WTC11 (cell line): ENCODE measurements at regions not wholly inside any gene's neighbourhood (a gene's known extent, or its start where the extent isn't known, plus 50 kb on each side); places are given as distances from the start of the nearest gene placed in this dataset.

Experiments used
- ATAC-seq: fragments of 200-7000 bp; cut with Tn5 transposase; 2 replicates; pipeline ENCODE4 v1.10.0; 2021; ENCODE audit warnings: mild to moderate bottlenecking, moderate library complexity
- CTCF ChIA-PET: fragments of 300-600 bp; sonication (Branson Sonifier 250); formaldehyde crosslinking; loops from one replicate; lab custom pipeline; 2021; ENCODE audit warnings: antibody characterized with exemption; lab: Charles Lee
- POLR2A ChIA-PET: fragments of 350-600 bp; sonication (Branson Sonifier 250); formaldehyde crosslinking; loops from one replicate; lab custom pipeline; 2021; ENCODE audit warnings: antibody characterized with exemption; lab: Charles Lee
- DNase-seq: peaks from one replicate; pipeline ENCODE4 v3.0.0; 2021; ENCODE audit warnings: low spot score
- H3K27ac Mint-ChIP-seq: 2 replicates; pipeline ENCODE4 v1.8.0; 2021; ENCODE audit warnings: mixed read lengths
- H3K27me3 Mint-ChIP-seq: 2 replicates; pipeline ENCODE4 v1.8.0; 2021; ENCODE audit warnings: low read depth, mild to moderate bottlenecking, moderate library complexity, mixed read lengths
- H3K36me3 Mint-ChIP-seq: 2 replicates; pipeline ENCODE4 v1.8.0; 2021; ENCODE audit warnings: mixed read lengths
- H3K4me1 Mint-ChIP-seq: 2 replicates; pipeline ENCODE4 v1.8.0; 2022; ENCODE audit warnings: mixed read lengths
- H3K4me3 Mint-ChIP-seq: 2 replicates; pipeline ENCODE4 v1.8.0; 2021; ENCODE audit warnings: mild to moderate bottlenecking, moderate library complexity, mixed read lengths
- H3K9me3 Mint-ChIP-seq: 2 replicates; pipeline ENCODE4 v1.8.0; 2021; ENCODE audit warnings: mixed read lengths
- AFF4 ChIP-seq: sonication (generic); formaldehyde crosslinking; IDR thresholded peaks from 2 replicates; pipeline ENCODE4 v1.8.1; 2023; ENCODE audit warnings: mild to moderate bottlenecking, missing genetic modification reagents, borderline replicate concordance
- ATF2 ChIP-seq: sonication (generic); formaldehyde crosslinking; IDR thresholded peaks from 2 replicates; pipeline ENCODE4 v1.8.1; 2022; ENCODE audit warnings: low read depth, missing genetic modification reagents, borderline replicate concordance
- CTCF ChIP-seq: fragments of 200-600 bp; IDR thresholded peaks from 2 replicates; pipeline ENCODE4 v1.8.0; 2022; ENCODE audit warnings: antibody characterized with exemption
- E2F1 ChIP-seq: sonication (generic); formaldehyde crosslinking; IDR thresholded peaks from 2 replicates; pipeline ENCODE4 v1.8.0; 2022; ENCODE audit warnings: mild to moderate bottlenecking, missing genetic modification reagents
- E2F5 ChIP-seq: sonication (generic); formaldehyde crosslinking; IDR thresholded peaks from 2 replicates; pipeline ENCODE4 v1.8.1; 2022; ENCODE audit warnings: mild to moderate bottlenecking, moderate library complexity, missing genetic modification reagents
- FOXK1 ChIP-seq: sonication (generic); formaldehyde crosslinking; IDR thresholded peaks from 2 replicates; pipeline ENCODE4 v1.8.0; 2022; ENCODE audit warnings: mild to moderate bottlenecking, moderate library complexity, missing genetic modification reagents
- FOXP1 ChIP-seq: sonication (generic); formaldehyde crosslinking; IDR thresholded peaks from 2 replicates; pipeline ENCODE4 v1.8.0; 2022; ENCODE audit warnings: missing genetic modification reagents, mild to moderate bottlenecking, moderate library complexity, borderline replicate concordance
- NR3C1 ChIP-seq: sonication (generic); formaldehyde crosslinking; conservative IDR thresholded peaks from 2 replicates; pipeline ENCODE4 v1.8.1; 2023; ENCODE audit warnings: low read depth, mild to moderate bottlenecking, missing genetic modification reagents
- PRRX2 ChIP-seq: fragments of 250-450 bp; sonication (Bioruptor Pico); IDR thresholded peaks from 2 replicates; pipeline ENCODE4 v1.8.0; 2021; ENCODE audit warnings: mild to moderate bottlenecking
- SOX15 ChIP-seq: fragments of 250-450 bp; sonication (Bioruptor Pico); IDR thresholded peaks from 2 replicates; pipeline ENCODE4 v1.9.0; 2021; ENCODE audit warnings: mild to moderate bottlenecking
- TCF7 ChIP-seq: sonication (generic); formaldehyde crosslinking; IDR thresholded peaks from 2 replicates; pipeline ENCODE4 v1.8.0; 2022; ENCODE audit warnings: mild to moderate bottlenecking, low read depth, missing genetic modification reagents, moderate library complexity
- TEAD1 ChIP-seq: sonication (generic); formaldehyde crosslinking; IDR thresholded peaks from 2 replicates; pipeline ENCODE4 v1.8.0; 2022; ENCODE audit warnings: mild to moderate bottlenecking, missing genetic modification reagents
- TP53 ChIP-seq: sonication (generic); formaldehyde crosslinking; IDR thresholded peaks from 2 replicates; pipeline ENCODE4 v1.8.1; 2023; ENCODE audit warnings: mild to moderate bottlenecking, missing genetic modification reagents
- ZNF219 ChIP-seq: sonication (generic); formaldehyde crosslinking; IDR thresholded peaks from 2 replicates; pipeline ENCODE4 v1.8.0; 2023; ENCODE audit warnings: missing genetic modification reagents, mild to moderate bottlenecking, borderline replicate concordance
- TF ChIP-seq, protein P1 (sequence below): sonication (generic); formaldehyde crosslinking; IDR thresholded peaks from 2 replicates; pipeline ENCODE4 v1.8.0; 2023; ENCODE audit warnings: missing genetic modification reagents, mild to moderate bottlenecking, borderline replicate concordance
- TF ChIP-seq, protein P2 (sequence below): sonication (generic); formaldehyde crosslinking; IDR thresholded peaks from 2 replicates; pipeline ENCODE4 v1.8.1; 2023; ENCODE audit warnings: mild to moderate bottlenecking, missing genetic modification reagents, moderate library complexity
- TF ChIP-seq, protein P3 (sequence below): sonication (generic); formaldehyde crosslinking; IDR thresholded peaks from 2 replicates; pipeline ENCODE4 v1.8.1; 2022; ENCODE audit warnings: missing genetic modification reagents, borderline replicate concordance
- TF ChIP-seq, protein P4 (sequence below): fragments of 250-450 bp; sonication (Bioruptor Pico); IDR thresholded peaks from 2 replicates; pipeline ENCODE4 v2.1.2; 2022; ENCODE audit warnings: mild to moderate bottlenecking, moderate library complexity
- TF ChIP-seq, protein P5 (sequence below): sonication (generic); formaldehyde crosslinking; conservative IDR thresholded peaks from 2 replicates; pipeline ENCODE4 v1.8.1; 2022; ENCODE audit warnings: mild to moderate bottlenecking, missing genetic modification reagents

- CTCF ChIA-PET: no interaction called here
- no peak overlapping the region for H3K4me3 Mint-ChIP-seq
- H3K4me1 Mint-ChIP-seq: no peaks in the 10 kb centered on the region
- peaks cover 3% of the 10 kb centered on the region; the same call in 1 of the 2 replicates for H3K27me3 Mint-ChIP-seq
- POLR2A ChIA-PET: no interaction called here
- H3K36me3 Mint-ChIP-seq: peaks cover 39% of the 10 kb centered on the region
- TF ChIP-seq SOX15 (CRISPR knock-in tag): no peak
- TF ChIP-seq FOXK1: no peak
- no peak for TF ChIP-seq ZNF219 (CRISPR knock-in tag)
- TF ChIP-seq CTCF: no peak
- TF ChIP-seq, protein P1, sequence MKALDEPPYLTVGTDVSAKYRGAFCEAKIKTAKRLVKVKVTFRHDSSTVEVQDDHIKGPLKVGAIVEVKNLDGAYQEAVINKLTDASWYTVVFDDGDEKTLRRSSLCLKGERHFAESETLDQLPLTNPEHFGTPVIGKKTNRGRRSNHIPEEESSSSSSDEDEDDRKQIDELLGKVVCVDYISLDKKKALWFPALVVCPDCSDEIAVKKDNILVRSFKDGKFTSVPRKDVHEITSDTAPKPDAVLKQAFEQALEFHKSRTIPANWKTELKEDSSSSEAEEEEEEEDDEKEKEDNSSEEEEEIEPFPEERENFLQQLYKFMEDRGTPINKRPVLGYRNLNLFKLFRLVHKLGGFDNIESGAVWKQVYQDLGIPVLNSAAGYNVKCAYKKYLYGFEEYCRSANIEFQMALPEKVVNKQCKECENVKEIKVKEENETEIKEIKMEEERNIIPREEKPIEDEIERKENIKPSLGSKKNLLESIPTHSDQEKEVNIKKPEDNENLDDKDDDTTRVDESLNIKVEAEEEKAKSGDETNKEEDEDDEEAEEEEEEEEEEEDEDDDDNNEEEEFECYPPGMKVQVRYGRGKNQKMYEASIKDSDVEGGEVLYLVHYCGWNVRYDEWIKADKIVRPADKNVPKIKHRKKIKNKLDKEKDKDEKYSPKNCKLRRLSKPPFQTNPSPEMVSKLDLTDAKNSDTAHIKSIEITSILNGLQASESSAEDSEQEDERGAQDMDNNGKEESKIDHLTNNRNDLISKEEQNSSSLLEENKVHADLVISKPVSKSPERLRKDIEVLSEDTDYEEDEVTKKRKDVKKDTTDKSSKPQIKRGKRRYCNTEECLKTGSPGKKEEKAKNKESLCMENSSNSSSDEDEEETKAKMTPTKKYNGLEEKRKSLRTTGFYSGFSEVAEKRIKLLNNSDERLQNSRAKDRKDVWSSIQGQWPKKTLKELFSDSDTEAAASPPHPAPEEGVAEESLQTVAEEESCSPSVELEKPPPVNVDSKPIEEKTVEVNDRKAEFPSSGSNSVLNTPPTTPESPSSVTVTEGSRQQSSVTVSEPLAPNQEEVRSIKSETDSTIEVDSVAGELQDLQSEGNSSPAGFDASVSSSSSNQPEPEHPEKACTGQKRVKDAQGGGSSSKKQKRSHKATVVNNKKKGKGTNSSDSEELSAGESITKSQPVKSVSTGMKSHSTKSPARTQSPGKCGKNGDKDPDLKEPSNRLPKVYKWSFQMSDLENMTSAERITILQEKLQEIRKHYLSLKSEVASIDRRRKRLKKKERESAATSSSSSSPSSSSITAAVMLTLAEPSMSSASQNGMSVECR (CRISPR knock-in tag): no peak
- no peak for TF ChIP-seq AFF4 (CRISPR knock-in tag)
- TF ChIP-seq PRRX2 (CRISPR knock-in tag): no peak
- TF ChIP-seq FOXP1 (CRISPR knock-in tag): no peak
- no peak for TF ChIP-seq NR3C1 (CRISPR knock-in tag)
- TF ChIP-seq TCF7 (CRISPR knock-in tag): no peak
- TF ChIP-seq, protein P2, sequence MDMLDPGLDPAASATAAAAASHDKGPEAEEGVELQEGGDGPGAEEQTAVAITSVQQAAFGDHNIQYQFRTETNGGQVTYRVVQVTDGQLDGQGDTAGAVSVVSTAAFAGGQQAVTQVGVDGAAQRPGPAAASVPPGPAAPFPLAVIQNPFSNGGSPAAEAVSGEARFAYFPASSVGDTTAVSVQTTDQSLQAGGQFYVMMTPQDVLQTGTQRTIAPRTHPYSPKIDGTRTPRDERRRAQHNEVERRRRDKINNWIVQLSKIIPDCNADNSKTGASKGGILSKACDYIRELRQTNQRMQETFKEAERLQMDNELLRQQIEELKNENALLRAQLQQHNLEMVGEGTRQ (CRISPR knock-in tag): no peak
- no peak for TF ChIP-seq TEAD1
- TF ChIP-seq, protein P3, sequence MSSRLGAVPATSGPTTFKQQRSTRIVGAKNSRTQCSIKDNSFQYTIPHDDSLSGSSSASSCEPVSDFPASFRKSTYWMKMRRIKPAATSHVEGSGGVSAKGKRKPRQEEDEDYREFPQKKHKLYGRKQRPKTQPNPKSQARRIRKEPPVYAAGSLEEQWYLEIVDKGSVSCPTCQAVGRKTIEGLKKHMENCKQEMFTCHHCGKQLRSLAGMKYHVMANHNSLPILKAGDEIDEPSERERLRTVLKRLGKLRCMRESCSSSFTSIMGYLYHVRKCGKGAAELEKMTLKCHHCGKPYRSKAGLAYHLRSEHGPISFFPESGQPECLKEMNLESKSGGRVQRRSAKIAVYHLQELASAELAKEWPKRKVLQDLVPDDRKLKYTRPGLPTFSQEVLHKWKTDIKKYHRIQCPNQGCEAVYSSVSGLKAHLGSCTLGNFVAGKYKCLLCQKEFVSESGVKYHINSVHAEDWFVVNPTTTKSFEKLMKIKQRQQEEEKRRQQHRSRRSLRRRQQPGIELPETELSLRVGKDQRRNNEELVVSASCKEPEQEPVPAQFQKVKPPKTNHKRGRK (CRISPR knock-in tag): no peak
- TF ChIP-seq E2F1: no peak
- TF ChIP-seq, protein P4, sequence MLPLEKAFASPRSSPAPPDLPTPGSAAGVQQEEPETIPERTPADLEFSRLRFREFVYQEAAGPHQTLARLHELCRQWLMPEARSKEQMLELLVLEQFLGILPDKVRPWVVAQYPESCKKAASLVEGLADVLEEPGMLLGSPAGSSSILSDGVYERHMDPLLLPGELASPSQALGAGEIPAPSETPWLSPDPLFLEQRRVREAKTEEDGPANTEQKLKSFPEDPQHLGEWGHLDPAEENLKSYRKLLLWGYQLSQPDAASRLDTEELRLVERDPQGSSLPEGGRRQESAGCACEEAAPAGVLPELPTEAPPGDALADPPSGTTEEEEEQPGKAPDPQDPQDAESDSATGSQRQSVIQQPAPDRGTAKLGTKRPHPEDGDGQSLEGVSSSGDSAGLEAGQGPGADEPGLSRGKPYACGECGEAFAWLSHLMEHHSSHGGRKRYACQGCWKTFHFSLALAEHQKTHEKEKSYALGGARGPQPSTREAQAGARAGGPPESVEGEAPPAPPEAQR: no peak
- TF ChIP-seq, protein P5, sequence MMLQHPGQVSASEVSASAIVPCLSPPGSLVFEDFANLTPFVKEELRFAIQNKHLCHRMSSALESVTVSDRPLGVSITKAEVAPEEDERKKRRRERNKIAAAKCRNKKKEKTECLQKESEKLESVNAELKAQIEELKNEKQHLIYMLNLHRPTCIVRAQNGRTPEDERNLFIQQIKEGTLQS (CRISPR knock-in tag): no peak
- TF ChIP-seq E2F5 (CRISPR knock-in tag): no peak
- TF ChIP-seq ATF2: no peak
- TF ChIP-seq TP53: no peak
- peaks cover 37% of the 10 kb centered on the region for H3K9me3 Mint-ChIP-seq
- no peak for DNase-seq
- no peak for ATAC-seq
- H3K27ac Mint-ChIP-seq: no peak overlapping the region
Measured at GRCh38 chr6:67956352-67956751, 678.7 kb upstream of the ADGRB3 start.
